ENCODE measurements at regions not wholly inside any gene's neighbourhood (a gene's known extent, or its start where the extent isn't known, plus 50 kb on each side); places are given as distances from the start of the nearest gene placed in this dataset.

DNA sequence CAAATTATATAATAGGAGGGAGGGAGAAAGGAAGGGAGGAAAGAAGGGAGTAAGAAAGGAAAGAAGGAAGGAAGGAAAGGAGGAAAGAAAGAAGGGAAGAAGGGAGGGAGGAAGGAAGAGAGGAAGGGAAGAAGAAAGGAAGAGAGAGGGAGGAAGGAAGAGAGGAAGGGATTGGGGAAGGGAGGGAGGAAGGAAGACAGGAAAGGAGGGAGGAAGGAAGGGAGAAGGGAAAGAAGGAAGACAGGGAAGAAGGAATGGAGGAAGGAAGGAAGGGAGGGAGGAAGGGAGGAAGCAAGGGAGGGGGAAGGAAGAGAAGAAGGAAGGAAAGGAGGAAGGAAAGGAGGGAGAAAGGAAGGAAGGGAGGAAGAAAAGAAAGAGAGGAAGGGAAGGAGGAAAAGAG, 660.5 kb downstream of the EPM2A start:
- peaks cover 6% of the 10 kb centered on the region for H3K9me3 Mint-ChIP-seq
- H3K4me3 Mint-ChIP-seq: no peak overlapping the region
- no peaks in the 10 kb centered on the region for H3K36me3 Mint-ChIP-seq
- H3K27ac Mint-ChIP-seq: no peak overlapping the region
- H3K27me3 Mint-ChIP-seq (ENCODE audit: low read depth): no peaks in the 10 kb centered on the region
- no peak for DNase-seq (ENCODE audit: low spot score in 2 of 2, unreplicated experiment in 2 of 2)
- TF ChIP-seq, protein P1, sequence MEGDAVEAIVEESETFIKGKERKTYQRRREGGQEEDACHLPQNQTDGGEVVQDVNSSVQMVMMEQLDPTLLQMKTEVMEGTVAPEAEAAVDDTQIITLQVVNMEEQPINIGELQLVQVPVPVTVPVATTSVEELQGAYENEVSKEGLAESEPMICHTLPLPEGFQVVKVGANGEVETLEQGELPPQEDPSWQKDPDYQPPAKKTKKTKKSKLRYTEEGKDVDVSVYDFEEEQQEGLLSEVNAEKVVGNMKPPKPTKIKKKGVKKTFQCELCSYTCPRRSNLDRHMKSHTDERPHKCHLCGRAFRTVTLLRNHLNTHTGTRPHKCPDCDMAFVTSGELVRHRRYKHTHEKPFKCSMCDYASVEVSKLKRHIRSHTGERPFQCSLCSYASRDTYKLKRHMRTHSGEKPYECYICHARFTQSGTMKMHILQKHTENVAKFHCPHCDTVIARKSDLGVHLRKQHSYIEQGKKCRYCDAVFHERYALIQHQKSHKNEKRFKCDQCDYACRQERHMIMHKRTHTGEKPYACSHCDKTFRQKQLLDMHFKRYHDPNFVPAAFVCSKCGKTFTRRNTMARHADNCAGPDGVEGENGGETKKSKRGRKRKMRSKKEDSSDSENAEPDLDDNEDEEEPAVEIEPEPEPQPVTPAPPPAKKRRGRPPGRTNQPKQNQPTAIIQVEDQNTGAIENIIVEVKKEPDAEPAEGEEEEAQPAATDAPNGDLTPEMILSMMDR (IDR thresholded peaks at IDR 0.05; ENCODE audit: unreplicated experiment): no peak
- peaks cover 3% of the 10 kb centered on the region for H3K4me1 Mint-ChIP-seq

DNA sequence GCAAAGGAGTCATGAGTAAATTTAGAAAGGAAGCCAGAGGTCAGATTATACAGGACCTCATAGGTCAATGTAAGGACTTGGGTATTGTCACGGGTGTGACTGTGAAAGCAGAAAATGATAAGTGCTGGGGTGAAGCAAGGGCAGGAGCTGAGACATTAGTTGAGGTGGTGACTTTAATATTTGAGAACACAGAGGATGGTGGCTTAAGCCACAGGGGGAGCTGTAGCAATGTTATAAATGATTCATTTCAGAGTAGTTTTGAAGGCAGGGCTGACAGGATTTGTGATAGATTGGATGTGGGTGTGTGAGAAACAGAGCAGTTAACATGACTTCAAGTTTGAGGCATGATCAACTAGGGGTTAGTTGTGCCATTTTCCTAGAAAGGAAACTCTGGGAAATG, 659.9 kb downstream of the EPM2A start:
- DNase-seq (ENCODE audit: low spot score in 2 of 2, unreplicated experiment in 2 of 2): no peak
- Mint-ChIP-seq H3K27me3 (ENCODE audit: low read depth) (no peaks in the 10 kb centered on the region), H3K4me1 (peaks cover 3% of the 10 kb centered on the region), H3K27ac (no peak overlapping the region), H3K9me3 (peaks cover 6% of the 10 kb centered on the region), H3K36me3 (no peaks in the 10 kb centered on the region), H3K4me3 (no peak overlapping the region)
- TF ChIP-seq, protein P1 (IDR thresholded peaks at IDR 0.05; ENCODE audit: unreplicated experiment): no peak

DNA sequence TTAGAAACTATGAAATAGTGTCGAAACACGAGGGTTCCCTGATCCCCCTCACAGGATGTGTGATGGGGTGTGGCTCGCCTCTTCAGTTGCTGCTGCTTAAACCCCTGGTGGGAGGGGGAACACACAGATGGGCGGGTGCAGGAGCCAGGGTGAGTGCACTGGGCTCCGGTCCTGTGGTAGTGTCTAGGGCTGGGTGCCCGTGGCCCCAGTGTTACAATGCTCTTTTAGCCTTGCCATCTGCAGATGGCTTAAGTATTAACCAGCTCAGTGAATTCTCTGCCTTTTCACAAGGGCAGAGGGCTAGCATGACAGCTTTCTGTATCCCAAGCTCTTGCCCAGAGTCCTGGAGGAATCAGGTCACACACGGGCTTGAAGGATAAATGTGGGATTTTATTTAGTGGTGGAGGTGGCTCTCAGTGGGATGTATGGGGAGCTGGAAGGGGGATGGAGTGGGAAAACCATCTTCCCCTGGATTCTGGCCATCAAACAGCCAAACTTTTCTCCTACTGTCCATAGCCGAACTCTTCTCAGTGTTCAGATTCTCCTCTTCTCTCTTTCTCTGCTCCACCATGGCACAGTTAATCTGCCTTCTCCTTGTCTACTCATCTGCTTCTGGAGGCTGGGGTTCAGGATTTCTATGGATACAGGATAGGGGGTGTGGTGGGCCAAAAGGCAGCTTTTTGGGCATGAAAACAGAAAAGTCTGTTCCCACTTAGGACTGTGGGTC, 659.0 kb downstream of the EPM2A start:
- no peak overlapping the region for H3K27ac Mint-ChIP-seq
- no peaks in the 10 kb centered on the region for H3K36me3 Mint-ChIP-seq
- no peak for DNase-seq (ENCODE audit: low spot score in 2 of 2, unreplicated experiment in 2 of 2)

DNA sequence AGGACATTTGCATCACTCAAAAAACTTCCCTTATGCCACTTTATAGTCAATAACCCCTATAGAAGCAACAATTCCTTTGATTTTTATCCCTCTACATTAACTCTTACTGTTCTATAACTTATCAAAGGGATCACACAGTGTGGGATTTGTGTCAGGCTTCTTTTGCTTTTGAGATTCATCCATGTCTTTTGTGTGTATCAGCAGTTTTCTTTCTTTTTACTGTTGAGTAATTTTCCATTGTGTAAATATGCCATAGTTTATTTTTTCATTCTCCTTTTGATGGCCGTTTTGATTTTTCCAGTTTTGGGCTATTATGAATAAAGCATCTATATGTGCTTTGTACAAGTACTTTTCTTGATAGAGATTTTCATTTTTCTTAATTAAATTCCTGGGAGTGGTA, 657.9 kb downstream of the EPM2A start:
- Mint-ChIP-seq H3K27ac (no peak overlapping the region), H3K9me3 (peaks cover 6% of the 10 kb centered on the region), H3K27me3 (ENCODE audit: low read depth) (no peaks in the 10 kb centered on the region), H3K4me3 (no peak overlapping the region), H3K4me1 (no peaks in the 10 kb centered on the region), H3K36me3 (no peaks in the 10 kb centered on the region)
- DNase-seq (ENCODE audit: low spot score in 2 of 2, unreplicated experiment in 2 of 2): no peak
- TF ChIP-seq, protein P1 (IDR thresholded peaks at IDR 0.05; ENCODE audit: unreplicated experiment): no peak

More for the DNA sequence above, 659.0 kb downstream of the EPM2A start:
- H3K4me3 Mint-ChIP-seq: no peak overlapping the region
- H3K9me3 Mint-ChIP-seq: peaks cover 6% of the 10 kb centered on the region
- no peaks in the 10 kb centered on the region for H3K27me3 Mint-ChIP-seq (ENCODE audit: low read depth)
- TF ChIP-seq, protein P1 (IDR thresholded peaks at IDR 0.05; ENCODE audit: unreplicated experiment): no peak
- no peaks in the 10 kb centered on the region for H3K4me1 Mint-ChIP-seq

DNA sequence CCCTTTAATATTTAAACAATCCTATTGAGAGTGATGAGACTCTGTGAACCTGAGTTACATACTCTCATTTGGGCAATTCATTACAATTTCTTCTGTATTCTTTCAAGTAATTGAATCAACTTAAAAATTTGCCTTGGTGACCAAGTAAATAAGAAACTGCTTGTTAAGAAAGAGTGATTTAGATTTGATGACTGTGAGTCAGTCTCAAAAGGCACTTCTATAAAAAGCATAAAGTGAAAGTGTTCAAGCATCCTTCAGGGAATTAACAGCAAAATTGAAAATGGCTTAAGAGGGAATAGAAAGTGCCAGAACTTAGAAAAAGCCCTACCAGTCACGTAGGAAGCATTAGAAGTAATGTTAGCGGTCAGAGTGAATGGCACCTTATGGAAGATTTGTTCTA, 654.7 kb downstream of the EPM2A start:
- peaks cover 6% of the 10 kb centered on the region for H3K9me3 Mint-ChIP-seq
- H3K36me3 Mint-ChIP-seq: no peaks in the 10 kb centered on the region
- H3K4me3 Mint-ChIP-seq: no peak overlapping the region
- H3K27ac Mint-ChIP-seq: no peak overlapping the region
- TF ChIP-seq, protein P1 (IDR thresholded peaks at IDR 0.05; ENCODE audit: unreplicated experiment): no peak
- no peak for DNase-seq (ENCODE audit: low spot score in 2 of 2, unreplicated experiment in 2 of 2)
- H3K27me3 Mint-ChIP-seq (ENCODE audit: low read depth): peaks cover 1% of the 10 kb centered on the region
- H3K4me1 Mint-ChIP-seq: no peaks in the 10 kb centered on the region
